ENCODE measurements at regions not wholly inside any gene's neighbourhood (a gene's known extent, or its start where the extent isn't known, plus 50 kb on each side); places are given as distances from the start of the nearest gene placed in this dataset.

DNA sequence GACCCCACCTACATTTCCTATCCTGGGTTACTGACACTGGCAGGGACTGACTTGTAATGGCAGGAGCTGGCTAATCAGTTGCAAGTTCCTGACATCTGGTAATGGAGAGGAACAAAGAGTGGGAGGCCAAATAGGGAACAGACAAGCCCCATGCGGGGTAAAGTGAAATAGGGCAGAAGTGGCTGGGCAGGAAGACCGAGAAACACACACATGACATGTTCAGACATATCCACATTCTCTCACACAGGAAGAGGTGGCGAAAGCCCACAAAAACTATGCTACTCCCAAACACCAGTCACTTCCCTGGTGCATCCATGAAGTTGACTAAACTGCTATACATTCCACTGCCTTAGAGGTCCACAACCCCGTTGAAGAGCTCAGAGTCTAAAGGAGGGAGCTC, 394.1 kb upstream of the TBL1XR1 start:
- no peak overlapping the region for H3K27ac Mint-ChIP-seq
- ATAC-seq: peak; percentile 36
- peaks cover 31% of the 10 kb centered on the region for H3K4me1 Mint-ChIP-seq

GRCh38 chr3:177594096-177594495, 396.8 kb upstream of the TBL1XR1 start:
- H3K9me3 ChIP-seq (ENCODE audit: control insufficient read depth, low read length, poor library complexity, severe bottlenecking): no peaks in the 10 kb centered on the region
- H3K4me1 Mint-ChIP-seq: peaks cover 54% of the 10 kb centered on the region
- DNase-seq (no peak), ATAC-seq (no peak)
- H3K4me3 Mint-ChIP-seq: no peak overlapping the region
- peak overlapping the region; percentile 75 for H3K27ac Mint-ChIP-seq
- no peaks in the 10 kb centered on the region for H3K27me3 Mint-ChIP-seq
- H3K36me3 Mint-ChIP-seq (ENCODE audit: low read depth): no peaks in the 10 kb centered on the region

More for the DNA sequence above, 394.1 kb upstream of the TBL1XR1 start:
- Mint-ChIP-seq H3K36me3 (ENCODE audit: low read depth) (no peaks in the 10 kb centered on the region), H3K27me3 (no peaks in the 10 kb centered on the region), H3K4me3 (peak overlapping the region; percentile 62)
- H3K9me3 ChIP-seq (ENCODE audit: control insufficient read depth, low read length, poor library complexity, severe bottlenecking): no peaks in the 10 kb centered on the region
- no peak for DNase-seq

DNA sequence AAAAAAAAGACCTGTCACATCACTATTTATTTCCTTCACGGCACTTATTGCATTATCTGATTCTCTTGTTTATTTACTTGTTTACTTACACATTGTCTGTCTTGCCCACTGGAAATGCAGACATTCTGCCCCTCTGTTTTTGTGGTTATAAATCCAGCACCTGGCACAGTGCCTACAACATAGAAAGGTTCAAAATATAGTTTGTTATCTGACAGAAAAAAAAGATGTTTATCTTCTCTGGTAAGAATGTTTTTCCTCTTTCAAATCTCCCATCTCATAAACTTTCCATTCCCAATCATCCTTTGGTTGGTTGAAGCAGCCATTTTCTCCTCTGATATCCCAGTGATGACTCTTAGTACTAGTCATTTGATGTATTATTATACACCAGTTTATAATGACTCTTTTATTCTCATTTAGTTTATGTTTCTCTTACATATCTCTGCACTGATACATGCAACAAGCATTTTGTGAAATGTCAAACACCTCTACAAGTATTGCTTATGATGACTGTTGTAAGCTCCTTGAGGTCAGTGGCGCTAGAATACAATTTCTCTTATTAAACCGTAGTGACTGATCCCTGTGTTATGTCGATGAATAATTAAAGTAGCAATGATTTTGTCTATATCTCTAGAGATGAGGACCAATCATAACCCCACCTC, 398.4 kb upstream of the TBL1XR1 start:
- Mint-ChIP-seq H3K36me3 (ENCODE audit: low read depth) (no peaks in the 10 kb centered on the region), H3K27ac (peak overlapping the region; percentile 73), H3K4me3 (no peak overlapping the region), H3K4me1 (peaks cover 65% of the 10 kb centered on the region), H3K27me3 (no peaks in the 10 kb centered on the region)
- no peaks in the 10 kb centered on the region for H3K9me3 ChIP-seq (ENCODE audit: control insufficient read depth, low read length, poor library complexity, severe bottlenecking)
- DNase-seq: no peak
- ATAC-seq: no peak

DNA sequence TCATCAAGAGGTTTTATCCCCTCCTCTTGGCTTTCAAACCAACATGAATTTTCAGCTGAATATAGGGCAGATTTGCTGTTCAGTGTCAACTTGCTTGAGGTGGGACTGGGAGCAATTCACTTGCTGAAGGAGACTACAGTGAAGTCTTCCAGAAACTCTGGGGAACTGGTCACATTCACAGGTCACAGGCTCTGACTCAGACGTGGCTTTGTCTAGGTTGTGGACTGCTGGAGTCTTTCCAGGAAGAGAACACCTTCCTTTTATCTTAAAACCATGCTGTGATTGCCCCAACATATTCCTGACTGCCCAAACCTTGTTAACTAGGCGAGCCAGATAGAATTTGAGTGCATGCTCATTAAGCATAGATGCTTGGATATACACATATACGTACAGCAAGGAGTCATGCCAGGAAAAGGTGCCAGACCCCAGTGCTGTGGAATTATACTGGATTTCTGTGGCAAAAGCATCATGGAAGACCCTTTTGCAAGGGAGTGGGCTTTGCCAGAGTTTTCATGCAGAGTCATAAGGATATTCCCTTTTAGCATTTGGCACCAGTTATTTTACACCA, 399.1 kb upstream of the TBL1XR1 start:
- H3K36me3 Mint-ChIP-seq (ENCODE audit: low read depth): no peaks in the 10 kb centered on the region
- H3K4me3 Mint-ChIP-seq: no peak overlapping the region
- ATAC-seq (no peak), DNase-seq (no peak)
- H3K4me1 Mint-ChIP-seq: peaks cover 68% of the 10 kb centered on the region
- H3K9me3 ChIP-seq (ENCODE audit: control insufficient read depth, low read length, poor library complexity, severe bottlenecking): no peaks in the 10 kb centered on the region
- peak overlapping the region; percentile 73 for H3K27ac Mint-ChIP-seq
- no peaks in the 10 kb centered on the region for H3K27me3 Mint-ChIP-seq

- Mint-ChIP-seq H3K4me3 (peak overlapping the region; percentile 75), H3K27me3 (no peaks in the 10 kb centered on the region), H3K36me3 (ENCODE audit: low read depth) (no peaks in the 10 kb centered on the region), H3K4me1 (peaks cover 63% of the 10 kb centered on the region), H3K27ac (peak overlapping the region; percentile 92)
- no peak for DNase-seq
- no peak for ATAC-seq
- H3K9me3 ChIP-seq (ENCODE audit: control insufficient read depth, low read length, poor library complexity, severe bottlenecking): no peaks in the 10 kb centered on the region
These were observed 399.6 kb upstream of the TBL1XR1 start for GRCh38 chr3:177596816-177597271.

GRCh38 chr3:177597311-177598096, 400.2 kb upstream of the TBL1XR1 start:
- H3K27ac Mint-ChIP-seq: peak overlapping the region; percentile 92
- no peaks in the 10 kb centered on the region for H3K27me3 Mint-ChIP-seq
- H3K4me1 Mint-ChIP-seq: peaks cover 64% of the 10 kb centered on the region
- peak in 1 of 3 donors; percentile 6 for DNase-seq
- ATAC-seq: peak; percentile 95
- peak overlapping the region; percentile 75 for H3K4me3 Mint-ChIP-seq
- no peaks in the 10 kb centered on the region for H3K9me3 ChIP-seq (ENCODE audit: control insufficient read depth, low read length, poor library complexity, severe bottlenecking)
- H3K36me3 Mint-ChIP-seq (ENCODE audit: low read depth): no peaks in the 10 kb centered on the region

GRCh38 chr3:177598097-177598833, 401.0 kb upstream of the TBL1XR1 start:
- H3K27ac Mint-ChIP-seq: peak overlapping the region; percentile 92
- no peaks in the 10 kb centered on the region for H3K27me3 Mint-ChIP-seq
- no peaks in the 10 kb centered on the region for H3K36me3 Mint-ChIP-seq (ENCODE audit: low read depth)
- no peaks in the 10 kb centered on the region for H3K9me3 ChIP-seq (ENCODE audit: control insufficient read depth, low read length, poor library complexity, severe bottlenecking)
- peaks cover 69% of the 10 kb centered on the region for H3K4me1 Mint-ChIP-seq
- H3K4me3 Mint-ChIP-seq: peak overlapping the region; percentile 75
- DNase-seq (no peak), ATAC-seq (no peak)

DNA sequence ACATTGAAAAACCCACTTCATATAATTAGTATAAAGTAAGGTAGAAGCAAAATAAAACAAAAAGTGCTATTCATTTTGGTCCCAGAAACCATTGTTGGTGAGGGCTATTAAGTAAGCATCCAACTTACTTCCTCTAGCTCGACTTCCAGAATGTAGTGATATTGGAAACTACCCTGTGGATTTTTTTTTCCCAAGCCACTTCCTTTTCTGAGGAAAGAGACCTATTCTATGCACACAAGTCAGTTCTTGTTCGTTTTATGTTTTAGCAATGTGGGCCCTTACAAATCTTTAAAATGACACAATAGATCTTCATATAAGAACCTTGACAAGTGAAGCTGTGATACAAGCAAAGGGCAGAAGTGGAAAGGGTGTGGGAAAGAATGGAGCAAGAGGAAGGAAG, 402.0 kb upstream of the TBL1XR1 start:
- no peak overlapping the region for H3K27ac Mint-ChIP-seq
- no peaks in the 10 kb centered on the region for H3K9me3 ChIP-seq (ENCODE audit: control insufficient read depth, low read length, poor library complexity, severe bottlenecking)
- DNase-seq (no peak), ATAC-seq (no peak)
- H3K36me3 Mint-ChIP-seq (ENCODE audit: low read depth): no peaks in the 10 kb centered on the region
- no peak overlapping the region for H3K4me3 Mint-ChIP-seq
- H3K27me3 Mint-ChIP-seq: no peaks in the 10 kb centered on the region
- H3K4me1 Mint-ChIP-seq: peaks cover 68% of the 10 kb centered on the region

DNA sequence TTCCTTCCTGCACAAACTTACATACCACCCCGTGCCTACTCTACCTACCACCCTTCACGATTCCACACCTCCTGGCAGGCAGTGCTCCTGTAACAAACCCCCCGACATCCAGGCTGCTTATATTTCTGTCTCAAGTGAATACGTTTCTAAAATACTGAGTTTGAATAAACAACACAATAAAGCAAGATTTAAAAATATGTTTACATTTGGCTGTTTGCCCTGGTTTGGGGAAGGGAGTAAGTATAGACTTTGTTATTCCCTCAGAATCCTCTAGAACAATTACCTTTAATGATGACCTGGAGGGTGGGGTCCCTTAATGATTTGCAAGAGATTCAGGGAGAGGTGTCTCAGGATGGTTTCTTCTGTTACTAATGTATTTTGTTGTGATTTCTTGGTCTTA, 402.6 kb upstream of the TBL1XR1 start:
- Mint-ChIP-seq H3K4me3 (peak overlapping the region; percentile 22), H3K27me3 (no peaks in the 10 kb centered on the region), H3K4me1 (peaks cover 68% of the 10 kb centered on the region), H3K36me3 (ENCODE audit: low read depth) (no peaks in the 10 kb centered on the region), H3K27ac (peak overlapping the region; percentile 81)
- no peaks in the 10 kb centered on the region for H3K9me3 ChIP-seq (ENCODE audit: control insufficient read depth, low read length, poor library complexity, severe bottlenecking)
- DNase-seq: no peak
- no peak for ATAC-seq

- no peaks in the 10 kb centered on the region for H3K36me3 Mint-ChIP-seq (ENCODE audit: low read depth)
- DNase-seq: no peak
- peaks cover 64% of the 10 kb centered on the region for H3K4me1 Mint-ChIP-seq
- peak overlapping the region; percentile 81 for H3K27ac Mint-ChIP-seq
- H3K4me3 Mint-ChIP-seq: no peak overlapping the region
- H3K27me3 Mint-ChIP-seq: no peaks in the 10 kb centered on the region
- no peaks in the 10 kb centered on the region for H3K9me3 ChIP-seq (ENCODE audit: control insufficient read depth, low read length, poor library complexity, severe bottlenecking)
- ATAC-seq: no peak
These were observed 403.1 kb upstream of the TBL1XR1 start for GRCh38 chr3:177600411-177600810.

- Mint-ChIP-seq H3K4me1 (peaks cover 57% of the 10 kb centered on the region), H3K36me3 (ENCODE audit: low read depth) (no peaks in the 10 kb centered on the region), H3K27me3 (no peaks in the 10 kb centered on the region), H3K4me3 (no peak overlapping the region), H3K27ac (no peak overlapping the region)
- DNase-seq: no peak
- ATAC-seq: no peak
- H3K9me3 ChIP-seq (ENCODE audit: control insufficient read depth, low read length, poor library complexity, severe bottlenecking): no peaks in the 10 kb centered on the region
These were observed 403.9 kb upstream of the TBL1XR1 start for GRCh38 chr3:177601152-177601551.

DNA sequence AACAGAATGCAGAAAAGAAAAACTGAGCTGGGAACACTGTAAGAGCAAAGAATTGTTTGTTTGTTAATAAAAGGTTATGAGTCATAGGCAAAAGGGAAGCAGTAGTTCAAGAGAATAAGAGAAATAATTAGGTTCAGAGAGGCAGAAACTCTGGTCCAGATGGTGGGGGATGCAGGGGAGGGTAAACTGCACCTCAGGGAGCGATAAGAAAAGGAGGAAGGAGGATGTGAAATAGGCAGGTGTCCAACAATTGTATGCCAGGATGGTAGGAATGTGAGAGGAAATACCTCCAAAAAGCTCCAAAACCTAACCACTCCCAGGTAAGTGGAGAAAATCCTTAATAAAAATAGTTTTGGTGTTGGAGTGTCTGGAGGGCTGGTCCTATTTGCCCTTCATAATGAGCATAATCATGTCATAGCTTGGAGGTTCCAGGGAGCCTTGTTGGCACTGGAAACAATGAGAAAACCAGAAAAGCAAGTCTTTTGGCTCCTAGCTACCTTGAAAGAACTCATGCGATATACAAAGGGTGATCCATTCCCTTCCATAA, 405.4 kb upstream of the TBL1XR1 start:
- no peak for DNase-seq
- peaks cover 48% of the 10 kb centered on the region for H3K4me1 Mint-ChIP-seq
- no peaks in the 10 kb centered on the region for H3K27me3 Mint-ChIP-seq
- peak overlapping the region; percentile 49 for H3K27ac Mint-ChIP-seq
- ATAC-seq: no peak
- H3K4me3 Mint-ChIP-seq: no peak overlapping the region
- H3K9me3 ChIP-seq (ENCODE audit: control insufficient read depth, low read length, poor library complexity, severe bottlenecking): no peaks in the 10 kb centered on the region
- no peaks in the 10 kb centered on the region for H3K36me3 Mint-ChIP-seq (ENCODE audit: low read depth)

- Mint-ChIP-seq H3K4me3 (no peak overlapping the region), H3K27ac (peak overlapping the region; percentile 66), H3K36me3 (ENCODE audit: low read depth) (no peaks in the 10 kb centered on the region), H3K4me1 (peaks cover 43% of the 10 kb centered on the region), H3K27me3 (no peaks in the 10 kb centered on the region)
- ATAC-seq (no peak), DNase-seq (no peak)
- H3K9me3 ChIP-seq (ENCODE audit: control insufficient read depth, low read length, poor library complexity, severe bottlenecking): no peaks in the 10 kb centered on the region
These were observed 405.9 kb upstream of the TBL1XR1 start for GRCh38 chr3:177603148-177603603.
